HepG2 (cell line): ENCODE measurements at regions not wholly inside any gene's neighbourhood (a gene's known extent, or its start where the extent isn't known, plus 50 kb on each side); places are given as distances from the start of the nearest gene placed in this dataset.

Experiments used
- ATAC-seq: fragments of 200-7000 bp; cut with Tn5 transposase; 3 replicates; pipeline ENCODE4 v1.9.1; 2020; ENCODE audit warnings: mild to moderate bottlenecking, moderate library complexity
- BruUV-seq: library from RNA; stranded (reverse); fragments of 400-500 nt; replicated peaks from 2 replicates; lab custom pipeline; 2021; lab: Mats Ljungman, UMichigan
- CTCF ChIA-PET: fragments of 300-600 bp; formaldehyde crosslinking; extraction: SDS; loops from one replicate; lab custom pipeline; 2021; ENCODE audit warnings: low total read pairs, inconsistent platforms, low intra/inter-chr PET ratio; lab: Yijun Ruan, JAX
- POLR2A ChIA-PET: fragments of 350-600 bp; sonication (Branson Sonifier 250); formaldehyde crosslinking; loops from one replicate; lab custom pipeline; 2020; ENCODE audit warnings: antibody characterized with exemption, inconsistent platforms; lab: Yijun Ruan, JAX
- DNase-seq: peaks from one replicate; pipeline ENCODE4 v3.0.0-alpha.2; 2015; ENCODE audit warnings: low spot score
- FAIRE-seq: peaks from 3 replicates; lab custom pipeline; 2011; peaks lifted over from hg19 to GRCh38; lab: Jason Lieb, UNC
- H2AFZ ChIP-seq: one replicate; pipeline ENCODE4 v1.6.1; 2011; ENCODE audit warnings: low read length, inconsistent platforms
- H3K27ac ChIP-seq: fragments of 300-600 bp; 3 replicates; pipeline ENCODE4 v1.8.0; 2011; ENCODE audit warnings: mixed run types, mild to moderate bottlenecking, mixed read lengths, low read length, inconsistent platforms; ENCODE audit not compliant: insufficient read depth; ENCODE audit errors: extremely low read length
- H3K27me3 ChIP-seq, 2 experiments: fragments of 200-600 bp in 1 of 2; 2 replicates in 1 of 2; 3 replicates in 1 of 2; pipeline versions ENCODE4 v1.6.0 to v1.8.0; 2011; ENCODE audit warnings: low read length in 2 of 2, mild to moderate bottlenecking in 2 of 2, moderate library complexity in 2 of 2, inconsistent platforms in 1 of 2; ENCODE audit not compliant: insufficient read depth in 2 of 2, control insufficient read depth in 1 of 2
- H3K36me3 ChIP-seq, 2 experiments: fragments of 200-600 bp in 1 of 2; replicated peaks in 1 of 2; 2 replicates in 1 of 2; 3 replicates in 1 of 2; pipeline versions ENCODE4 v1.5.1 to v1.8.0; 2011; ENCODE audit warnings: low read length in 2 of 2, inconsistent platforms in 1 of 2; ENCODE audit not compliant: insufficient read depth in 2 of 2, control insufficient read depth in 1 of 2
- H3K4me1 ChIP-seq: 2 replicates; pipeline ENCODE4 v1.5.1; 2012; ENCODE audit warnings: low read length, inconsistent platforms; ENCODE audit not compliant: insufficient read depth
- H3K4me2 ChIP-seq: 2 replicates; pipeline ENCODE4 v1.6.0; 2011; ENCODE audit warnings: low read depth, low read length, inconsistent platforms
- H3K4me3 ChIP-seq, 3 experiments: fragments of 200-600 bp in 1 of 3; sonication (generic), shearing (Covaris generic) in 1 of 3; replicated peaks in 1 of 3; 2 replicates each; pipeline ENCODE4 v1.5.1; 2011 to 2016; ENCODE audit warnings: low read length in 3 of 3, inconsistent platforms in 2 of 3, low read depth in 2 of 3, mild to moderate bottlenecking in 2 of 3, control low read depth in 1 of 3, mixed read lengths in 1 of 3; ENCODE audit not compliant: insufficient read depth in 1 of 3
- H3K79me2 ChIP-seq: one replicate; pipeline ENCODE4 v1.6.1; 2011; ENCODE audit warnings: low read length, inconsistent platforms; ENCODE audit not compliant: insufficient read depth
- H3K9ac ChIP-seq: 2 replicates; pipeline ENCODE4 v1.6.0; 2011; ENCODE audit warnings: mild to moderate bottlenecking, low read depth, low read length, inconsistent platforms; ENCODE audit not compliant: insufficient read depth
- H3K9me3 ChIP-seq: 2 replicates; pipeline ENCODE4 v1.5.1; 2012; ENCODE audit warnings: mild to moderate bottlenecking, low read length
- H4K20me1 ChIP-seq: 2 replicates; pipeline ENCODE4 v1.6.0; 2011; ENCODE audit warnings: inconsistent platforms, mild to moderate bottlenecking, low read length, moderate library complexity; ENCODE audit not compliant: insufficient read depth
- CEBPB ChIP-seq: IDR thresholded peaks from 2 replicates; pipeline ENCODE4 v1.6.1; 2011; ENCODE audit warnings: low read depth, low read length, improper control_type of control experiment, borderline replicate concordance
- POGZ ChIP-seq: sonication (generic); formaldehyde crosslinking; IDR thresholded peaks from 2 replicates; pipeline ENCODE4 v1.4.0; 2020; ENCODE audit warnings: mild to moderate bottlenecking, missing genetic modification reagents
- SALL1 ChIP-seq: sonication (generic); formaldehyde crosslinking; IDR thresholded peaks from 2 replicates; pipeline ENCODE4 v1.8.0; 2022; ENCODE audit warnings: mild to moderate bottlenecking, missing genetic modification reagents
- ZBTB20 ChIP-seq: sonication (generic); formaldehyde crosslinking; IDR thresholded peaks from 2 replicates; pipeline ENCODE4 v1.8.1; 2023; ENCODE audit warnings: missing genetic modification reagents, low read depth, mild to moderate bottlenecking, borderline replicate concordance
- ZNF615 ChIP-seq: sonication (generic); formaldehyde crosslinking; IDR thresholded peaks from 2 replicates; pipeline ENCODE4 v1.5.0; 2020; ENCODE audit warnings: mild to moderate bottlenecking, missing genetic modification reagents, borderline replicate concordance
- ZSCAN20 ChIP-seq: sonication (generic); formaldehyde crosslinking; IDR thresholded peaks from 2 replicates; pipeline ENCODE4 v1.4.0; 2020; ENCODE audit warnings: missing genetic modification reagents, mild to moderate bottlenecking, borderline replicate concordance
- WGBS: methylation state at CpG from one replicate; pipeline ENCODE4 v1.1.6; 2017; ENCODE audit warnings: low lambda C conversion rate; 5-methylcytosine and 5-hydroxymethylcytosine counted together
- in situ Hi-C: cut with HindIII; loops from 2 replicates; pipeline ENCODE4 v1.10.0; 2017; ENCODE audit warnings: low pct_unique_long_range_greater_than_20kb; ENCODE audit not compliant: extremely low pct_ligation_motif_present
- intact Hi-C: fragments of 100-400 bp; cut with micrococcal nuclease; formaldehyde crosslinking; loops from one replicate; pipeline ENCODE4 v1.10.0; 2022; ENCODE audit not compliant: unreplicated experiment
- TF ChIP-seq, protein P1 (sequence below): IDR thresholded peaks from 2 replicates; pipeline ENCODE4 v1.6.1; 2016
- TF ChIP-seq, protein P2 (sequence below): sonication (generic); formaldehyde crosslinking; IDR thresholded peaks from 2 replicates; pipeline ENCODE4; 2020; ENCODE audit warnings: missing genetic modification reagents, mild to moderate bottlenecking, borderline replicate concordance
- TF ChIP-seq, protein P3 (sequence below): sonication (generic); formaldehyde crosslinking; IDR thresholded peaks from 2 replicates; pipeline ENCODE4 v1.5.1; 2020; ENCODE audit warnings: mild to moderate bottlenecking, missing genetic modification reagents, moderate library complexity

DNA sequence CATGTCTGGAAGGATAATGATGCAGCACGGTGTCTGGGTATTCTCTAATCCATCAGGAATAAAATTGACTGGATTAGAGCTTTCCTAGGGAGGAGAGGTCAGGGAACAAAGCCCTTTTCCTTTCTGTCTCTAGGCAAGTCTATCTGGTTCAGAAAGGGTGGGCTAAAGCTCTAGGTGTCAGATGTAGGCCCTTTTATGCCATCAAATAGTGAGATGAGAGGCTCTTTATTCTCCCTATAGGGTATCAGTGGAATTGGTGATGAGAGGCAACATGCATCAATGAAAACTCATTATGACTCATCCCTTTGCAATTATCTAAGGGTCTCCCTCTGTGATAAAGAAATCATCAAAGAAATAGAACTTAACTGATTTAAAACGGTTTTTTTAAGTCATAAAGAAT lies 328.0 kb upstream of the CRIM1 start:
- Histone ChIP-seq H3K27me3 (no peaks in the 10 kb centered on the region), H3K9ac (no peak overlapping the region), H3K36me3 (no peaks in the 10 kb centered on the region), H4K20me1 (no peaks in the 10 kb centered on the region), H3K4me3 (no peak overlapping the region), H2AFZ (no peak overlapping the region), H3K9me3 (no peaks in the 10 kb centered on the region), H3K27ac (no peak overlapping the region), H3K4me1 (no peaks in the 10 kb centered on the region), H3K4me2 (no peak overlapping the region), H3K79me2 (no peaks in the 10 kb centered on the region)
- WGBS: 0% methylated on average over 2 of the region's 2 CpGs
- TF ChIP-seq, protein P1, sequence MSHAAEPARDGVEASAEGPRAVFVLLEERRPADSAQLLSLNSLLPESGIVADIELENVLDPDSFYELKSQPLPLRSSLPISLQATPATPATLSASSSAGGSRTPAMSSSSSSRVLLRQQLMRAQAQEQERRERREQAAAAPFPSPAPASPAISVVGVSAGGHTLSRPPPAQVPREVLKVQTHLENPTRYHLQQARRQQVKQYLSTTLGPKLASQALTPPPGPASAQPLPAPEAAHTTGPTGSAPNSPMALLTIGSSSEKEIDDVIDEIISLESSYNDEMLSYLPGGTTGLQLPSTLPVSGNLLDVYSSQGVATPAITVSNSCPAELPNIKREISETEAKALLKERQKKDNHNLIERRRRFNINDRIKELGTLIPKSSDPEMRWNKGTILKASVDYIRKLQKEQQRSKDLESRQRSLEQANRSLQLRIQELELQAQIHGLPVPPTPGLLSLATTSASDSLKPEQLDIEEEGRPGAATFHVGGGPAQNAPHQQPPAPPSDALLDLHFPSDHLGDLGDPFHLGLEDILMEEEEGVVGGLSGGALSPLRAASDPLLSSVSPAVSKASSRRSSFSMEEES: no peak
- TF ChIP-seq ZSCAN20 (CRISPR knock-in tag) (no peak), POGZ (no peak), CEBPB (no peak), ZNF615 (CRISPR knock-in tag) (no peak), ZBTB20 (CRISPR knock-in tag) (no peak), SALL1 (CRISPR knock-in tag) (no peak)
- TF ChIP-seq, protein P2, sequence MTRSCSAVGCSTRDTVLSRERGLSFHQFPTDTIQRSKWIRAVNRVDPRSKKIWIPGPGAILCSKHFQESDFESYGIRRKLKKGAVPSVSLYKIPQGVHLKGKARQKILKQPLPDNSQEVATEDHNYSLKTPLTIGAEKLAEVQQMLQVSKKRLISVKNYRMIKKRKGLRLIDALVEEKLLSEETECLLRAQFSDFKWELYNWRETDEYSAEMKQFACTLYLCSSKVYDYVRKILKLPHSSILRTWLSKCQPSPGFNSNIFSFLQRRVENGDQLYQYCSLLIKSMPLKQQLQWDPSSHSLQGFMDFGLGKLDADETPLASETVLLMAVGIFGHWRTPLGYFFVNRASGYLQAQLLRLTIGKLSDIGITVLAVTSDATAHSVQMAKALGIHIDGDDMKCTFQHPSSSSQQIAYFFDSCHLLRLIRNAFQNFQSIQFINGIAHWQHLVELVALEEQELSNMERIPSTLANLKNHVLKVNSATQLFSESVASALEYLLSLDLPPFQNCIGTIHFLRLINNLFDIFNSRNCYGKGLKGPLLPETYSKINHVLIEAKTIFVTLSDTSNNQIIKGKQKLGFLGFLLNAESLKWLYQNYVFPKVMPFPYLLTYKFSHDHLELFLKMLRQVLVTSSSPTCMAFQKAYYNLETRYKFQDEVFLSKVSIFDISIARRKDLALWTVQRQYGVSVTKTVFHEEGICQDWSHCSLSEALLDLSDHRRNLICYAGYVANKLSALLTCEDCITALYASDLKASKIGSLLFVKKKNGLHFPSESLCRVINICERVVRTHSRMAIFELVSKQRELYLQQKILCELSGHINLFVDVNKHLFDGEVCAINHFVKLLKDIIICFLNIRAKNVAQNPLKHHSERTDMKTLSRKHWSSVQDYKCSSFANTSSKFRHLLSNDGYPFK (CRISPR knock-in tag): no peak
- TF ChIP-seq, protein P3, sequence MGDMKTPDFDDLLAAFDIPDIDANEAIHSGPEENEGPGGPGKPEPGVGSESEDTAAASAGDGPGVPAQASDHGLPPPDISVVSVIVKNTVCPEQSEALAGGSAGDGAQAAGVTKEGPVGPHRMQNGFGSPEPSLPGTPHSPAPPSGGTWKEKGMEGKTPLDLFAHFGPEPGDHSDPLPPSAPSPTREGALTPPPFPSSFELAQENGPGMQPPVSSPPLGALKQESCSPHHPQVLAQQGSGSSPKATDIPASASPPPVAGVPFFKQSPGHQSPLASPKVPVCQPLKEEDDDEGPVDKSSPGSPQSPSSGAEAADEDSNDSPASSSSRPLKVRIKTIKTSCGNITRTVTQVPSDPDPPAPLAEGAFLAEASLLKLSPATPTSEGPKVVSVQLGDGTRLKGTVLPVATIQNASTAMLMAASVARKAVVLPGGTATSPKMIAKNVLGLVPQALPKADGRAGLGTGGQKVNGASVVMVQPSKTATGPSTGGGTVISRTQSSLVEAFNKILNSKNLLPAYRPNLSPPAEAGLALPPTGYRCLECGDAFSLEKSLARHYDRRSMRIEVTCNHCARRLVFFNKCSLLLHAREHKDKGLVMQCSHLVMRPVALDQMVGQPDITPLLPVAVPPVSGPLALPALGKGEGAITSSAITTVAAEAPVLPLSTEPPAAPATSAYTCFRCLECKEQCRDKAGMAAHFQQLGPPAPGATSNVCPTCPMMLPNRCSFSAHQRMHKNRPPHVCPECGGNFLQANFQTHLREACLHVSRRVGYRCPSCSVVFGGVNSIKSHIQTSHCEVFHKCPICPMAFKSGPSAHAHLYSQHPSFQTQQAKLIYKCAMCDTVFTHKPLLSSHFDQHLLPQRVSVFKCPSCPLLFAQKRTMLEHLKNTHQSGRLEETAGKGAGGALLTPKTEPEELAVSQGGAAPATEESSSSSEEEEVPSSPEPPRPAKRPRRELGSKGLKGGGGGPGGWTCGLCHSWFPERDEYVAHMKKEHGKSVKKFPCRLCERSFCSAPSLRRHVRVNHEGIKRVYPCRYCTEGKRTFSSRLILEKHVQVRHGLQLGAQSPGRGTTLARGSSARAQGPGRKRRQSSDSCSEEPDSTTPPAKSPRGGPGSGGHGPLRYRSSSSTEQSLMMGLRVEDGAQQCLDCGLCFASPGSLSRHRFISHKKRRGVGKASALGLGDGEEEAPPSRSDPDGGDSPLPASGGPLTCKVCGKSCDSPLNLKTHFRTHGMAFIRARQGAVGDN (CRISPR knock-in tag): no peak
- CTCF ChIA-PET: no interaction called here
- no TSS peak for BruUV-seq
- DNase-seq: no peak
- FAIRE-seq: no peak
- POLR2A ChIA-PET: no interaction called here
- in situ Hi-C loops: no loop called here
- no peak for ATAC-seq
- intact Hi-C loops: no loop called here
